Keratinocyte (primary cell): ENCODE measurements at regions not wholly inside any gene's neighbourhood (a gene's known extent, or its start where the extent isn't known, plus 50 kb on each side); places are given as distances from the start of the nearest gene placed in this dataset.

ENCODE experiments used
- DNase-seq: peaks from one replicate; pipeline ENCODE4 v3.0.0-alpha.2; 2011; ENCODE audit warnings: low read depth, missing footprints, low spot score
- FAIRE-seq: peaks from 2 replicates; lab custom pipeline; 2011; peaks lifted over from hg19 to GRCh38; lab: Jason Lieb, UNC
- H2AFZ ChIP-seq: 2 replicates; pipeline ENCODE4 v1.6.0; 2012; ENCODE audit warnings: low read length, control low read depth, inconsistent platforms; ENCODE audit not compliant: control insufficient read depth
- H3K27ac ChIP-seq: 2 replicates; pipeline ENCODE4 v1.5.1; 2011; ENCODE audit warnings: low read length; ENCODE audit not compliant: control insufficient read depth, insufficient read depth
- H3K27me3 ChIP-seq: 3 replicates; pipeline ENCODE4 v1.6.0; 2011; ENCODE audit warnings: low read length; ENCODE audit not compliant: control insufficient read depth, insufficient read depth; ENCODE audit errors: extremely low read depth
- H3K36me3 ChIP-seq, 2 experiments: 2 replicates in 1 of 2; 3 replicates in 1 of 2; pipeline ENCODE4 v1.5.1; 2011; ENCODE audit warnings: low read length in 2 of 2, mild to moderate bottlenecking in 1 of 2; ENCODE audit not compliant: control insufficient read depth in 2 of 2, insufficient read depth in 2 of 2; ENCODE audit errors: extremely low read depth in 1 of 2
- H3K4me1 ChIP-seq: 3 replicates; pipeline ENCODE4 v1.5.1; 2011; ENCODE audit warnings: low read length; ENCODE audit not compliant: control insufficient read depth, insufficient read depth; ENCODE audit errors: extremely low read depth
- H3K4me2 ChIP-seq: 3 replicates; pipeline ENCODE4 v1.6.0; 2011; ENCODE audit warnings: low read depth, low read length; ENCODE audit not compliant: control insufficient read depth, insufficient read depth; ENCODE audit errors: extremely low read depth
- H3K4me3 ChIP-seq, 3 experiments: fragments of 200-600 bp in 1 of 3; sonication (generic) in 1 of 3; 2 replicates in 2 of 3; 3 replicates in 1 of 3; pipeline ENCODE4 v1.5.1; 2011 to 2016; ENCODE audit warnings: low read length in 3 of 3, mild to moderate bottlenecking in 3 of 3, control low read depth in 2 of 3, inconsistent platforms in 1 of 3, low read depth in 1 of 3, mixed read lengths in 1 of 3, mixed run types in 1 of 3, moderate library complexity in 1 of 3; ENCODE audit not compliant: control insufficient read depth in 2 of 3, insufficient read depth in 2 of 3; ENCODE audit errors: extremely low read depth in 1 of 3
- H3K79me2 ChIP-seq: 2 replicates; pipeline ENCODE4 v1.6.0; 2012; ENCODE audit warnings: low read length; ENCODE audit not compliant: control insufficient read depth, insufficient read depth
- H3K9ac ChIP-seq: 3 replicates; pipeline ENCODE4 v1.6.0; 2011; ENCODE audit warnings: low read length; ENCODE audit not compliant: control insufficient read depth, insufficient read depth; ENCODE audit errors: extremely low read depth
- H3K9me1 ChIP-seq: 3 replicates; pipeline ENCODE4 v1.6.0; 2011; ENCODE audit warnings: low read length; ENCODE audit not compliant: control insufficient read depth, insufficient read depth; ENCODE audit errors: extremely low read depth
- H3K9me3 ChIP-seq: 2 replicates; pipeline ENCODE4 v1.5.1; 2012; ENCODE audit warnings: low read depth, low read length; ENCODE audit not compliant: control insufficient read depth
- H4K20me1 ChIP-seq: 3 replicates; pipeline ENCODE4 v1.6.0; 2011; ENCODE audit warnings: low read length; ENCODE audit not compliant: control insufficient read depth, insufficient read depth; ENCODE audit errors: extremely low read depth
- CTCF ChIP-seq, 3 experiments: IDR thresholded peaks in 1 of 3; conservative IDR thresholded peaks in 1 of 3; optimal IDR thresholded peaks in 1 of 3; 2 replicates in 2 of 3; 3 replicates in 1 of 3; pipeline versions ENCODE3 to v1.5.1; 2011; ENCODE audit warnings: low read length in 3 of 3, mild to moderate bottlenecking in 3 of 3, moderate library complexity in 2 of 3, control low read depth in 1 of 3, inconsistent platforms in 1 of 3; ENCODE audit not compliant: insufficient read depth in 2 of 3; ENCODE audit errors: extremely low read depth in 1 of 3
- EZH2 ChIP-seq: IDR thresholded peaks from one replicate; pipeline ENCODE4 v1.6.1; 2012; ENCODE audit warnings: inconsistent platforms, mild to moderate bottlenecking, low read length, moderate library complexity
- dilution Hi-C: fragments of 300-500 bp; cut with MboI; formaldehyde crosslinking; loops from one replicate; pipeline ENCODE4 v1.7.0; 2020; ENCODE audit warnings: low sequenced_read_pairs; ENCODE audit not compliant: extremely low pct_ligation_motif_present

GRCh38 chr12:88327276-88327675 lies 185.2 kb downstream of the TMTC3 start:
- Histone ChIP-seq H3K9me1 (no peaks in the 10 kb centered on the region), H3K9ac (no peak overlapping the region), H3K27ac (no peak overlapping the region), H3K4me2 (no peak overlapping the region), H3K9me3 (no peaks in the 10 kb centered on the region), H2AFZ (no peak overlapping the region), H3K27me3 (no peaks in the 10 kb centered on the region), H4K20me1 (no peaks in the 10 kb centered on the region), H3K36me3 (no peaks in the 10 kb centered on the region), H3K4me1 (peaks cover 15% of the 10 kb centered on the region), H3K79me2 (no peaks in the 10 kb centered on the region), H3K4me3 (no peak overlapping the region)
- no peak for DNase-seq
- dilution Hi-C loops = no loop called here
- no peak for TF ChIP-seq CTCF (optimal IDR thresholded peaks at IDR 0.05 in 1 of 3, IDR thresholded peaks at IDR 0.05 in 1 of 3, conservative IDR thresholded peaks at IDR 0.05 in 1 of 3; ENCODE audit: extremely low read depth in 1 of 3, insufficient read depth in 2 of 3, low read length in 3 of 3)
- no peak for TF ChIP-seq EZH2
- no peak for FAIRE-seq

GRCh38 chr12:88328090-88328489 lies 186.0 kb downstream of the TMTC3 start:
- dilution Hi-C loops = no loop called here

More at GRCh38 chr12:88328090-88328489, 186.0 kb downstream of the TMTC3 start:
- TF ChIP-seq EZH2 (no peak), CTCF (optimal IDR thresholded peaks at IDR 0.05 in 1 of 3, IDR thresholded peaks at IDR 0.05 in 1 of 3, conservative IDR thresholded peaks at IDR 0.05 in 1 of 3; ENCODE audit: extremely low read depth in 1 of 3, insufficient read depth in 2 of 3, low read length in 3 of 3) (no peak)
- DNase-seq (no peak), FAIRE-seq (no peak)
- no peak overlapping the region for H3K9ac ChIP-seq
- H3K27ac ChIP-seq = no peak overlapping the region
- peak overlapping the region; percentile 32 for H2AFZ ChIP-seq
- no peaks in the 10 kb centered on the region for H3K9me1 ChIP-seq
- H3K9me3 ChIP-seq = no peaks in the 10 kb centered on the region
- no peak overlapping the region for H3K4me2 ChIP-seq
- no peaks in the 10 kb centered on the region for H4K20me1 ChIP-seq
- H3K27me3 ChIP-seq = no peaks in the 10 kb centered on the region
- H3K79me2 ChIP-seq = no peaks in the 10 kb centered on the region
- no peak overlapping the region for H3K4me3 ChIP-seq
- H3K36me3 ChIP-seq = no peaks in the 10 kb centered on the region
- H3K4me1 ChIP-seq = peaks cover 15% of the 10 kb centered on the region
